Fibroblast of gingiva (primary cell): ENCODE measurements at regions not wholly inside any gene's neighbourhood (a gene's known extent, or its start where the extent isn't known, plus 50 kb on each side); places are given as distances from the start of the nearest gene placed in this dataset.
"Not testable (repeated sequence)": the region's sequence is repeated elsewhere in the genome, so short reads cannot be mapped to it uniquely, and the experiment has no call there.

Source experiments
- DNase-seq: peaks from one replicate; pipeline ENCODE4 v3.0.0-alpha.2; 2011; ENCODE audit warnings: low read depth

DNA sequence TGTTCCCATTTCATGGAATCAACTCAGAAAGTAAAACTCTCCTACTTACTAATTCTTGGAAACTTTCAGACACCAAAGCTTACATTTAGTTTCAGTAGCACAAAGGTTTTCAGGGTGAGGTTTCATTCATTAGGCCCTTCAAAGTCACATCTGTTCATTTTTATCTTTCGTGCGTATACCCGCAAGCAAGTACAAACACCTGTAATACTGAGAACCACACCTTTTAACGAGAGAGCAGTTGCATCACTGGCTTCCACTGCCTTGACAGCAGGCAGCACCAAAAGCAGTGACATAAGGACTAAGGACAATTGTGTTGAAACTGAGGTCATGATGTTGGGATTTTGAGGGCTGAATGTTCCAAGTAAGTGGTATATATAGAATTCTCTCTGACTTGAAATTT, 60.5 kb downstream of the GOLGA6L22 start:
- DNase-seq: not testable (repeated sequence)

DNA sequence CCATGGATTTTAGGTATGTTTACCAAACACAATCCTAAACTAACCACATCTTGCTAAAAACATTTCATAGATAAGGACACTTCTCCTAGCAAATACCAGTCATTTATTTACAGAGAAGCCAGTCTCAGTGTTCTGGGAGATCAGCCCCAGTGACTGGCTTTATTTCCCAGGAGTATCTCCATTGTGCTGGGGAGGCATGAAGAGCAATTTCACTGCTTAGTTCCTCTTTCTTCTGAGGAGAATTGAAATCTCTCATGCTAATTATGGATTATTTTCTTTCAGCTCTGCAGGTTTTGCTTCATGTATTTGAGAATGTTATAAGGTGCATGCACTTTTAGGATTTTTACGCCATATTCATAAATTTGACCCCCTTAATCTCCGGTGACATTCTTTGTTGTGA, 67.8 kb downstream of the GOLGA6L22 start:
- not testable (repeated sequence) for DNase-seq

DNA sequence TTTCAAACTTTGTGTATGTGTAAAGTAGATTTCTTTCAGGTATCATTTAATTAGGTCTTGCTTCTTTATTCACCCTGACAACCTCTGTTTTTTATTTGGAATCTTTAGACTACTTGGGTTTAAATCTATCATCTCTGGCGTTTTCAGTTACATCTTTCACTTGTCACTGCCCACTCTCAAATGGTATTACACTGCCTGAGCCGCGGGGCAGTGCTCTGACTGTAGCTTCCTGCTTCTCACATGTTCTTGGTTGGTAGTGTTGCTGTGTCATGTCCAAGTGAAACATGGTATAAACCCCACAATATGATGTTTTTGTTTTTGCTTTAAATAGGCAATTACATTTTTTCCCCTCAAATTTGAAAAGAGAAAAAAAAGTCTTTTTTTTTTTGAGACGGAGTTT, 68.3 kb downstream of the GOLGA6L22 start:
- DNase-seq: not testable (repeated sequence)

- DNase-seq: not testable (repeated sequence)
Measured at GRCh38 chr15:22529200-22529599, 70.5 kb downstream of the GOLGA6L22 start.

DNA sequence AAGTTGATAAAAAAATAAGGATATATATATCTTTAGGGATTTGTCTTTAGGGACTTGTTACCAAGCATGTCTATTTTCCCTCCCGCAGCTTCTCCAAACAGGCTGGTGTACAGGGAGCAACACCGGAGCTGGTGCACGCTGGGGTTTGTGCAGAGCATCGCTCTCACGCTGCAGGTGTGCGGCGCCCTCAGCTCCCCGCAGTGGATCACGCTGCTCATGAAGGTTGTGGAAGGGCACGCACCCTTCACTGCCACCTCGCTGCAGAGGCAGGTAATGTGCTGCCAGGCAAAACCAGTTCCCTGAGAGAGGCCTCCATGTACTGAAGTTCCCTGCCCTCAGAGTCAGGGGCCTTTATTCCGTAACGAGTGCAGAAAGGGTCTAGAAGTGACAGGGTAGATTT, 101.0 kb downstream of the GOLGA6L22 start:
- not testable (repeated sequence) for DNase-seq

GRCh38 chr15:22561716-22562115, 103.0 kb downstream of the GOLGA6L22 start:
- DNase-seq: not testable (repeated sequence)

DNA sequence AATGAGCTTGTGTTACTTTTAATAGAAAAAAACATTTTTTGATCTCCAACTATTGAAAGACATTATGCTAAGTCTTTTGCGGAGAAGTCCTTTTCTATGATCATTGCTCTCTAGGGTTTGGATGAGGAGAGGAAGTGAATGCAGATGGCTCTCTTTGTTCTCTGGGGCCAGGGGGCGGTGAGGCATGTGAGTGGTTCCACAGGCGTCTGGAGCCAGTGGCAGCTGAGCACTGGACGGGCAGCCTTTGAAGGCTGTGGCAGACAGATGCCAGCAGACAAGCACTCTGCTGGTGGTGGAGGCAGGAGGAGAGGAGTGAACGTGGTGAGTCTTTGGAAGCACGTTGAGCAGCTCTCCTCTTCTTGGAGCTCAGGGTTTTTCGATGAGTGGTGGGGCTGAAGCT, 107.8 kb downstream of the GOLGA6L22 start:
- not testable (repeated sequence) for DNase-seq

DNA sequence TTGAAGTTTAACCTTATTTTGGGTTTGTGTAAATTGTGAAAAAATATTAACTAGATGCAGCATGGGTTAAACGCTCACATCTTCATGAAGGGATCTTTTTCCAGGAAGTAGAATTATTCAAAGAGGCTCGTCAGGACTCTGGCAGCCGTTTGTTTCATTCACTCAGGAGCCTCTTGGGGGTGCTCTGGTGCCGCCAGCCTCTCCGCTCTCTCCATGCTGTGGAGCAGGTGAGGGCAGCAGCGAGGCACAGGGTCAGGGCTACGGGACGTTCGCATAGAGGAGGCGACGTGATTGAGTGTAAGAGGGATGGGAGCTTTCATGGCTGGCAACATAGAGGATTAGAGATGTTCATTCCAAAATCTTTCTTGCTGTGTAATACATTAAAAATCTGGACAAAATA, 110.8 kb downstream of the GOLGA6L22 start:
- not testable (repeated sequence) for DNase-seq

- not testable (repeated sequence) for DNase-seq
Measured at GRCh38 chr15:22572152-22572735, 113.5 kb downstream of the GOLGA6L22 start.

DNA sequence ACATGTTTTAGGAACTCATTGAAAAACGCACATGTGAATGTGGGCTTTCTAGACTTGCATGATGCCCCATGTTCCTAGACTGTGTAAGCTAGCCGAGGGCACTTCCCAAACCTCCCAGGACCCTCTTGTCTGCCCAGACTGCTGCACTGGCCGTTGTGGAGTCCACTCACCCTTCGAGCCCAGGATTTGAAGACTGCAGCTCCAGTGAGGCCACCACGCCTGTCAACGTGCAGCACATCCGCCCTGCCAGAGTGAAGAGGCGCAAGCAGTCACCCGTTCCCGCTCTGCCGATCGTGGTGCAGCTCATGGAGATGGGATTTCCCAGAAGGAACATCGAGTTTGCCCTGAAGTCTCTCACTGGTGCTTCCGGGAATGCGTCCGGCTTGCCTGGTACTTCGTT, 114.1 kb downstream of the GOLGA6L22 start:
- peak; percentile 0 for DNase-seq

DNA sequence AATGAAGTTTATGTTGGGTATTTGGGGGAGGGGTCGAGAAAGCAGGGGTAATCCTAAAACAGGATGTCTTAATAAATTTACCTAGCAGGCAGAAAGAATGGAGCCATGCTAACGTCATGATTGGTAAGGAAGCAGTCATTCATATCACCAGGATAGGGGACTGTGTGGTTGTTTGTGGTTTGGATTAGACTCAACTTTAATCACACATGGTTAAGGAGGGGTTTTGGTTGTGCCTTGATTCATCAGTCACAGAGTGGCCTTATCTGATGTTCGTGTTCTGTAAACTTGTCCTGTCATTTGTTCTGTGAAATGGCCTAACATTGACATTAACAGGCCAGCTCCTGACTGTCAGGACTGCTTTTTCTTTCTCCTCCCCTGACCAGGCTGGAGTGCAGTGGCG, 119.1 kb downstream of the GOLGA6L22 start:
- not testable (repeated sequence) for DNase-seq

DNA sequence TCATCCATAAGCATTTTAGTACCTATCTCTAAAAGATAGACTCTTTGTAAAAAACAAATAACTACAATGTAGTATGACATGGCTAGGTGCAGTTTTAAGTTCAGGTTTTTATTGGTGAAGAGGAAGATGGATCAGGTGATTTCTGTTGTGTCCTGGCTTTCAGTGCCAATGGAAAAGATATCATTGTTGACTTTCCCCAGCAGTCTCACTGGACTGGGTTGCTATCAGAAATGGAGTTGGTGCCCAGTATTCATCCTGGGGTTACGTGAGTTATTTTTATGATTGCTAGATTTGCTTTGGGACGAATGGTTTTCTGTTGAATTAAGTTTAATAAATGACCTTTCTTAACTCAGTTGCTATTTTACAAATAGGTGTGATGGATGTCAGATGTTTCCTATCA, 120.5 kb downstream of the GOLGA6L22 start:
- DNase-seq: not testable (repeated sequence)

GRCh38 chr15:22587391-22587790, 128.7 kb downstream of the GOLGA6L22 start:
- DNase-seq: not testable (repeated sequence)

- not testable (repeated sequence) for DNase-seq
Measured at GRCh38 chr15:22598552-22598951, 139.8 kb downstream of the GOLGA6L22 start.

DNA sequence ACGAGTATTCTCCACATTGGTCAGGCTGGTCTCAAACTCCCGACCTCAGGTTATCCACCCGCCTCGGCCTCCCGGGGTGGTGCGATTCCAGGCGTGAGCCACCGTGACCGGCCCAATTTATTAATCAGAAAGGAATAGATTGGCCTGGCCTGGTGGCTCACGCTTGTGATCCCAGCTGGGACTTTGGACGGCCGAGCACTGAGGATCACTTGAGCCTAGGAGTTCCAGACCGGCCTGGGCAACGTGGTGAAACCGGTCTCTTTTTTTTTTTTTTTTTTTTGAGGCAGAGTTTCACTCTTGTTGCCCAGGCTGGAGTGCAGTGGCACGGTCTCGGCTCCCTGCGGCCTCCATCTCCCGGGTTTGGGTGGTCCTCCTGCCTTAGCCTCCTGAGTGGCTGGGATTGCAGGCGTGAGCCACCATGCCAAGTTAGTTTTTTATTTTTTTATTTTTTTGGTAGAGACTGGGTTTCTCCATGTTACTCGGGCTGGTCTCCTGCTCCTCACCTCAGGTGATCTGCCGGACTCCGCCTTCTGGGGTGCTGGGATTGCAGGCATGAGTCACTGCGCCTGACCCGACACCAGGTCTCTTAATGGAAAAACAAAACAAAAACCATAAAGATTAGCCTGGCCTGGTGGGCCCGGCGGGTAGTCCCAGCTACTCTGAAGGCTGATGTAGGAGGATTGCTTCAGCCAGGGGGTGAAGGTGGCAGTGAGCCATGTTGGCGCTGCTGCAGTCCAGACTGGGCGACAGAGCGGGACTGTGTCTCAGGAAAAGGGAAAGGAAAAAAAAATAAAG, 141.0 kb downstream of the GOLGA6L22 start:
- not testable (repeated sequence) for DNase-seq

GRCh38 chr15:22616976-22617375, 158.3 kb downstream of the GOLGA6L22 start:
- DNase-seq: not testable (repeated sequence)

- not testable (repeated sequence) for DNase-seq
Measured at GRCh38 chr15:22631789-22632188, 154.7 kb upstream of the NIPA1 start.

GRCh38 chr15:22639983-22640382, 146.5 kb upstream of the NIPA1 start:
- not testable (repeated sequence) for DNase-seq

DNA sequence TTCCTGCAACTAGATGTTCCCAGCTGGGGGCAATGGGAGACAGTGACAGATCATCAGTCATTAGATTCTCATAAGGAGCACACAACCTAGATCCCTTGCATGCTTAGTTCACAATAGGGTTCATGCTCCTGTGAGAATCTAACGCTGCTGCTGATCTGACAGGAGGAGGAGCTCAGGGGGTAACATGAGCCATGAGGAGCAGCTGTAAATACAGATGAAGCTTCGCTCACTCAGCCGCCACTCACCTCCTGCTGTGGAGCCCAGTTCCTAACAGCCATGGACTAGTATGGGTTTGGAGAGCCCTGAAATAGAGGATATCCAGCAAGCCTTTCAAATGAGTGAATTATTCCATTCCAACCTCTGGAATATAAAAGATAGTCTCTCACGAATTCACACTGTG, 137.0 kb upstream of the NIPA1 start:
- DNase-seq: not testable (repeated sequence)

DNA sequence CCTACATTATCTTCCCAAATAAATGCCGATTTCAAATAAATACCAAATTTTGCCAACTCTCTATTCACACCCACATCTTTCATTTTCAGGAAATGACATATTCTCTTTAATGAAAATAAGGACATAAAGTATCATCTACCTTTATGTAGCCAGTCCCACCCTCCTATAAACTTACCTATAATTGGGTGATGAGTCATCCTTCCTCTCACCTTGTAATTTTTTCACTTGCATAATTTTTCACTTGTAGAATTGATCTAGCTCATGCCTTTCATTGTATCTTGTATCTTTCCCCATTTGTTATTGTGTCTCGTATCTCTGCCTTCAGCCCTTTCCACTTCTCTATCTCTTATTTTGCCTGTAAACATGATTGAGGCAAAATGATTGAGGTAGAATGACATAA, 135.3 kb upstream of the NIPA1 start:
- not testable (repeated sequence) for DNase-seq

DNA sequence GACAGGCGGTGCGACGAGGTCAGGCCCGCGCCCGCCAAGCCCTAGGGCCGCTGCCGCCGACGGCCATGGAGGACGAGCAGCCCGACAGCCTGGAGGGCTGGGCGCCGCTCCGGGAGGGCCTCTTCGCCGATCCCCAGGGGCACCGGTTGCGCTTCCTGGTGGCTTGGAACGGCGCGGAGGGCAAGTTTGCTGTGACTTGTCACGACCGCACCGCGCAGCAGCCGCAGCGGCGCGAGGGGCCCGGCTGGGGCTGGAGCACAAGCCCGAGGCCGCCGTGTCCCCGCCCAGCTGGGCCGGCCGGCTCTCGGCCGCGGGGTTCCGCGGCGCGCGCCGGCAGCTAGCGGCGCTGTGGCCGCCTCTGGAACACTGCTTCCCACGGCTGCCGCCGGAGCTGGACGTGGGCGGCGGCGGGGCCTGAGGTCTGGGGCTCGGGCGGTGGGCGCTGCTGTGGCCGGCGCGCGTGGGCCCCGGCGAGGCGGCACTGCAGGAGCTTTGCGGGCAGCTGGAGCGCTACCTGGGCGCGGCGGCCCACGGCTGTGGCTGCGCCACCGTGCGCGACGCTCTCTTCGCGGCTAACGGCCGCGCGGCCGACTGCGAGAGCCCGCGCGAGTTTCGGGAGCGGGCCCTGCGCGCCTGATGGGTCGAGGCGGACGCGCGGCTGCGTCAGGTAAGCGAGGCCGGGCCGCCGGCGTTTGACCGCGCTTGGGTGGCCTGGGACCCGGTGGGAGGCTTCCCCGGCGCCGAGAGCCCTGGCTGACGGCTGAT, 122.0 kb upstream of the NIPA1 start:
- DNase-seq: peak; percentile 53

GRCh38 chr15:22665059-22665702, 121.3 kb upstream of the NIPA1 start:
- DNase-seq: peak; percentile 93
